Fibroblast of the aortic adventitia (primary cell): ENCODE measurements at regions not wholly inside any gene's neighbourhood (a gene's known extent, or its start where the extent isn't known, plus 50 kb on each side); places are given as distances from the start of the nearest gene placed in this dataset.
"Not testable (repeated sequence)": the region's sequence is repeated elsewhere in the genome, so short reads cannot be mapped to it uniquely, and the experiment has no call there.

ENCODE experiments used
- DNase-seq: peaks from one replicate; pipeline ENCODE4 v3.0.0-alpha.2; 2010; ENCODE audit warnings: low read depth
- H3K4me3 ChIP-seq: 2 replicates; pipeline ENCODE4 v1.5.1; 2011; ENCODE audit warnings: low read depth, mild to moderate bottlenecking, control low read depth, low read length, moderate library complexity
- TF ChIP-seq, protein P1 (sequence below): IDR thresholded peaks from 2 replicates; pipeline ENCODE4 v1.5.1; 2011; ENCODE audit warnings: mild to moderate bottlenecking, low read length, control low read depth, inconsistent platforms; ENCODE audit not compliant: insufficient read depth

DNA sequence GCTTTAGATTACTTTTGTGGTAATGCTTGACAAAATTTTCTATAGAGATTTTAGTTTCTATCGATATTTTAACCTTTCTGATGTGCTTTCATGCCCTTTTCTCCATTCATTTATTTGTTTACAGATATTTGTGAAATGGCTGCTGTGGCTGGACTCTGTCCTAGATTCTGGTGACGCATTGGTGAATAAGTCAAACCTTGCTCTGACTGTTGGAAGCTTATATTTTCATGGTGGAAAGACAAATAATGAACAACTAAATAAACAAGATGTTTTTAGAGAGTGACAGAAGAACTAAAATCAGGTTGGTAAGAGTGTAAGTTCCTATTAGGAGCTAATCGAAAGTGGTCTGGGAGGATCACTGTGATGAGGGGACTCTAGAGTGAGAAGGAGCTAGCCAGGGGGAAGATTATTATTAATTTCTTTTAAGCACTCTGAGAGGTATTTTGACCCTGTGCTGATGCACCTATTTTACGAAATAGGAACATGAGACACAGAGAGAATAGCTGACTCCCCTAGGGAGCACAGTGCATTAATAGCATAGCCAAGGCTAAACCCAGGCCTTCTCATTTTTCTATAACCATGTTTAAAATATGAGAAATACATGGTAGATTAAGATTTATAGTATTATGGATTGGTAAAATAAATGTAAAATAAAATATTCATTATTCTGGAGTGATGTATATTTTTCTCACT is 411.9 kb upstream of the ARRDC3 start:
- H3K4me3 ChIP-seq, result no peak overlapping the region
- no peak for DNase-seq
- TF ChIP-seq, protein P1, sequence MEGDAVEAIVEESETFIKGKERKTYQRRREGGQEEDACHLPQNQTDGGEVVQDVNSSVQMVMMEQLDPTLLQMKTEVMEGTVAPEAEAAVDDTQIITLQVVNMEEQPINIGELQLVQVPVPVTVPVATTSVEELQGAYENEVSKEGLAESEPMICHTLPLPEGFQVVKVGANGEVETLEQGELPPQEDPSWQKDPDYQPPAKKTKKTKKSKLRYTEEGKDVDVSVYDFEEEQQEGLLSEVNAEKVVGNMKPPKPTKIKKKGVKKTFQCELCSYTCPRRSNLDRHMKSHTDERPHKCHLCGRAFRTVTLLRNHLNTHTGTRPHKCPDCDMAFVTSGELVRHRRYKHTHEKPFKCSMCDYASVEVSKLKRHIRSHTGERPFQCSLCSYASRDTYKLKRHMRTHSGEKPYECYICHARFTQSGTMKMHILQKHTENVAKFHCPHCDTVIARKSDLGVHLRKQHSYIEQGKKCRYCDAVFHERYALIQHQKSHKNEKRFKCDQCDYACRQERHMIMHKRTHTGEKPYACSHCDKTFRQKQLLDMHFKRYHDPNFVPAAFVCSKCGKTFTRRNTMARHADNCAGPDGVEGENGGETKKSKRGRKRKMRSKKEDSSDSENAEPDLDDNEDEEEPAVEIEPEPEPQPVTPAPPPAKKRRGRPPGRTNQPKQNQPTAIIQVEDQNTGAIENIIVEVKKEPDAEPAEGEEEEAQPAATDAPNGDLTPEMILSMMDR, result no peak

DNA sequence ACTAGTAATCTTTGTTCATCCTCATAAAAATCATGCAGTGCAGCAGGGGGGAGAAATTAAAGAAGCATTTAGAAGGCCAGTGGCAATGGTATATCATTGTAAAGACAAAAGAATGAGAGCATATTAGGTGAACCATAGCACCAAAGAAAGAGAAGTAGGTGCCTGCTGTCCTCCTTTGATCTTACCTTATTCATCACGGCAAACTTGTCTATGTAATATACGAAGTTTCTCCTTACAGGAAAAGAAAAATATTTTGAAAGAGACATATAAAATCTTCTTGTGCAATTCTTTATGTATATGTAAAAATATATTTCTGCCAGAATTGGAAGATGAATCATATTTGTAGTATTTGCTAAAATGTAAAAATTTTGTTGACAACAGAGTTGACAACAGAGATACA is 411.3 kb upstream of the ARRDC3 start:
- TF ChIP-seq, protein P1, result no peak
- no peak overlapping the region for H3K4me3 ChIP-seq
- DNase-seq, result no peak

DNA sequence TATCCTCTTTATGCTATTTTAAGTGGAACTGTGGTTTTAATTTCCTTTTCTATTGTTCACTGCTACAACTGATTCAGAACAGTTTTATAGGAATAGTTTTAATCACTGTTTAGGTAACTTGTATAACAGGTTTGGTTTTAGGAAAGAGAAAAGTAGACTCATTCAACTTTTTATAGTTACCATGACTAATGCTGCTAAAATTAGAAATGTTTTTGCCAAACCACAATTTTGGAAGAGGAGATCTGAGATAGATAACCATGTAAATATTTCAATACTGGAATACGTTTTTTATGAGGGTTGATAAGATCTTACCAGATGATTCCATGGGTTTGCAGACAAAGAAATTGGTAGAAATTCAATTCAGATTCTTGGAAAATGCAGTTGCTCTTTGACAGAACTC is 404.6 kb upstream of the ARRDC3 start:
- no peak for DNase-seq
- no peak overlapping the region for H3K4me3 ChIP-seq
- TF ChIP-seq, protein P1, result no peak

DNA sequence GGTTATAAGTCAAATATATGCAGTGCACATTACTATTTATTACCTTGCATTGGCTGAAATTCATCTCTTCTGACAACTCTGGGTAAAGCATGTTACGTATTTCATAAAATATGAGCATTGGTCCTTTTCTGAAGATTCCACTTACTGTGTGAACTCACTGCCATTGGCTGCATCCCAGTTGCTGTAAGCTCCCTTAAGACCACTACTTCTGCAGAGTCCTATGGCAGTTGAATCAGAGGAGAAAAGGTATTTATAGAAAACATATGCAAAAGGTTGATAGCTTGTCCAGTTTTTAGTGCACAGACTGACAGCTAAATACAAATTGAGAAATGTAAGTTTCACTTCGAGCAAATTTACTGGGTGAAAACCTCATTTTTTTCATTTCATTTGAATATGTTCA is 394.6 kb upstream of the ARRDC3 start:
- TF ChIP-seq, protein P1, result no peak
- H3K4me3 ChIP-seq, result no peak overlapping the region
- DNase-seq, result no peak

DNA sequence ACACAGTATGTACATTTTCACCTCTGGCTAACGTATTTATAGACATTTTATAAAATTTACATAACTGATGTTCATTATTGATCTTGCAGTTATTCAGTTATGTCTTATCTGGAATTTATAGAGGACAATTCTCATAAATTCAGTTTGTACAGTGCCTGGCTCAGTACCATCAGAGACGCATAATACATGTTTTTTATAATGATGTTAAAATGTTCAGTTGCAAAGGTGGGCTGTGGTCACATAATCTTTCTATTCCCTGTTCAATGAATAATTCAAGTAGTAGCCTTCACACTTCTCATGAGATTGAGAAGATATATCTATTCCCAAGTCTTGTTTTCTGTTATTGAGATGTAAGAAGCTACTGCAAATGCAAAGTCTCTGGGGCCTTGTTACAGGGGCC is 393.1 kb upstream of the ARRDC3 start:
- no peak for DNase-seq
- TF ChIP-seq, protein P1, result no peak
- no peak overlapping the region for H3K4me3 ChIP-seq

DNA sequence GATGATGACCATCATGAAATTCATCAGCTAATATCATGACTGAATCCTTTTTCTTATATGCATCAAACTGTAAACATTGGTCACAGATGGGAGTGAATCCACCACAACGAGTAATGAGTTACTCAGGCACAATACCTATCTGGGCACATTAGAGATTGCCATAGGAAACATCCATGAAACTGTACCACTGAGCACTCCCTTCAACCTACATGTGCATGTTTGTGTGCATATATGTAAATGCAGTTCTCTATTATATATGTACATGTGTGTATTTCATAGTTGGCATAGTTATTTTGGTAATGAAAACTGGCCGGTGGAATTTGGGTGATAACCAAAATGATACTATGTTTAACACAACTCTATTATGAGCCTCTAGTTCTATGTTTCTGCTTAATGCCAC is 387.3 kb upstream of the ARRDC3 start:
- H3K4me3 ChIP-seq, result no peak overlapping the region
- DNase-seq, result no peak
- TF ChIP-seq, protein P1, result no peak

DNA sequence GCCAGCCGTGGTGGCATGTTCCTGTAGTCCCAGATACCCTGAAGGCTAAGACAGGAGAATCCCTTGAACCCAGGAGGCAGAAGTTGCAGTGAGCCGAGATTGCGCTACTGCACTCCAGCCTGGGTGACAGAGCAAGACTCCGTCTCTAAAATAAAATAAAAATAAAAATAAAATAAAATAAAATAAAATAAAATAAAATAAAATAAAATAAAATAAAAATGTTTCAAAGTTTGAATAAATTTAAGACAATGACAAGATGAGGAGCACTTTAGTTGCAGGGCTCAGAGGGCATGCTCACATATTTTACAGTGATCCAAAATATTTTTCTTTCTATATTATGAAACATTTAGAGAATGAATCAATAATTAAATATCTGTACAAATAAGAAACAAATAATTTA is 374.3 kb upstream of the ARRDC3 start:
- not testable (repeated sequence) for DNase-seq, H3K4me3 ChIP-seq
